Endothelial cell of umbilical vein (primary cell): ENCODE measurements at regions not wholly inside any gene's neighbourhood (a gene's known extent, or its start where the extent isn't known, plus 50 kb on each side); places are given as distances from the start of the nearest gene placed in this dataset.

Source experiments
- BruUV-seq: library from RNA; stranded (reverse); fragments of 400-500 nt; replicated peaks from 2 replicates; lab custom pipeline; 2021; lab: Mats Ljungman, UMichigan
- CTCF ChIA-PET: fragments of 300-600, 350-600 bp; sonication (Branson Sonifier 250); formaldehyde crosslinking; loops from one replicate; lab custom pipeline; 2021; ENCODE audit warnings: antibody characterized with exemption, inconsistent platforms; lab: Charles Lee
- POLR2A ChIA-PET: fragments of 300-600, 350-600 bp; sonication (Branson Sonifier 250); formaldehyde crosslinking; loops from one replicate; lab custom pipeline; 2021; ENCODE audit warnings: antibody characterized with exemption, inconsistent platforms; lab: Charles Lee
- DNase-seq: peaks from one replicate; pipeline ENCODE4 v3.0.0-alpha.2; 2011; ENCODE audit warnings: low read depth, low spot score
- FAIRE-seq: peaks from 2 replicates; lab custom pipeline; 2011; peaks lifted over from hg19 to GRCh38; lab: Jason Lieb, UNC
- H2AFZ ChIP-seq: 2 replicates; pipeline ENCODE4 v1.6.0; 2012; ENCODE audit warnings: low read depth, low read length, control low read depth, inconsistent platforms
- H3K27ac ChIP-seq: 2 replicates; pipeline ENCODE4 v1.5.1; 2011; ENCODE audit warnings: low read depth, mild to moderate bottlenecking, control low read depth, low read length, moderate library complexity; ENCODE audit not compliant: insufficient read depth
- H3K27me3 ChIP-seq, 2 experiments: 2 replicates each; pipeline versions ENCODE4 v1.6.0 to v1.6.1; 2011; ENCODE audit warnings: low read length in 2 of 2, mixed read lengths in 1 of 2; ENCODE audit not compliant: control insufficient read depth in 2 of 2, insufficient read depth in 2 of 2
- H3K36me3 ChIP-seq, 2 experiments: 2 replicates in 1 of 2; 3 replicates in 1 of 2; pipeline ENCODE4 v1.5.1; 2011; ENCODE audit warnings: low read length in 2 of 2, mild to moderate bottlenecking in 1 of 2, moderate library complexity in 1 of 2; ENCODE audit not compliant: control insufficient read depth in 2 of 2, insufficient read depth in 2 of 2; ENCODE audit errors: extremely low read depth in 1 of 2
- H3K4me1 ChIP-seq: 3 replicates; pipeline ENCODE4 v1.5.1; 2011; ENCODE audit warnings: mild to moderate bottlenecking, low read length; ENCODE audit not compliant: control insufficient read depth, insufficient read depth; ENCODE audit errors: extremely low read depth
- H3K4me2 ChIP-seq: 2 replicates; pipeline ENCODE4 v1.6.1; 2011; ENCODE audit warnings: low read length, control low read depth, mixed read lengths; ENCODE audit not compliant: insufficient read depth
- H3K4me3 ChIP-seq, 3 experiments: fragments of 200-600 bp in 1 of 3; sonication (generic), shearing (Covaris generic) in 1 of 3; replicated peaks in 1 of 3; 2 replicates each; pipeline ENCODE4 v1.5.1; 2011 to 2016; ENCODE audit warnings: control low read depth in 3 of 3, low read length in 3 of 3, mild to moderate bottlenecking in 2 of 3, inconsistent platforms in 1 of 3, low read depth in 1 of 3, moderate library complexity in 1 of 3; ENCODE audit not compliant: insufficient read depth in 1 of 3
- H3K79me2 ChIP-seq: 2 replicates; pipeline ENCODE4 v1.6.0; 2012; ENCODE audit warnings: low read length, inconsistent platforms; ENCODE audit not compliant: control insufficient read depth, insufficient read depth
- H3K9ac ChIP-seq: replicated peaks from 2 replicates; pipeline ENCODE3; 2011; ENCODE audit warnings: low read length, control low read depth; ENCODE audit not compliant: insufficient read depth; ENCODE audit errors: extremely low read depth
- H3K9me1 ChIP-seq: replicated peaks from 3 replicates; pipeline ENCODE4 v1.6.0; 2011; ENCODE audit warnings: mild to moderate bottlenecking, low read length; ENCODE audit not compliant: control insufficient read depth, insufficient read depth; ENCODE audit errors: extremely low read depth
- H3K9me3 ChIP-seq: replicated peaks from 2 replicates; pipeline ENCODE4 v1.5.1; 2012; ENCODE audit warnings: low read length, inconsistent platforms; ENCODE audit not compliant: control insufficient read depth, insufficient read depth
- H4K20me1 ChIP-seq: replicated peaks from 2 replicates; pipeline ENCODE3; 2011; ENCODE audit warnings: mild to moderate bottlenecking, low read length; ENCODE audit not compliant: control insufficient read depth, insufficient read depth; ENCODE audit errors: extremely low read depth
- EZH2 ChIP-seq: IDR thresholded peaks from 2 replicates; pipeline ENCODE4 v1.6.1; 2012; ENCODE audit warnings: borderline replicate concordance, low read depth, mild to moderate bottlenecking, moderate library complexity, low read length, inconsistent platforms; ENCODE audit not compliant: severe bottlenecking
- FOS ChIP-seq: IDR thresholded peaks from 2 replicates; pipeline ENCODE4 v1.6.1; 2011; ENCODE audit warnings: mild to moderate bottlenecking, low read length, moderate library complexity, borderline replicate concordance; ENCODE audit not compliant: insufficient read depth
- GATA2 ChIP-seq: IDR thresholded peaks from 2 replicates; pipeline ENCODE4 v1.7.0; 2011; ENCODE audit warnings: low read depth, mild to moderate bottlenecking, moderate library complexity, mixed read lengths, low read length; ENCODE audit not compliant: insufficient read length, insufficient read depth
- JUN ChIP-seq: IDR thresholded peaks from 2 replicates; pipeline ENCODE4 v1.6.1; 2011; ENCODE audit warnings: borderline replicate concordance, low read depth; ENCODE audit not compliant: insufficient read length, insufficient read depth
- MYC ChIP-seq: IDR thresholded peaks from one replicate; pipeline ENCODE4 v1.6.1; 2011; ENCODE audit warnings: mild to moderate bottlenecking, low read depth, low read length
- POLR2A ChIP-seq: IDR thresholded peaks from 2 replicates; pipeline ENCODE4 v1.6.1; 2012; ENCODE audit warnings: low read depth, mild to moderate bottlenecking, control low read depth, low read length
- POLR2AphosphoS5 ChIP-seq: IDR thresholded peaks from 2 replicates; pipeline ENCODE4 v1.6.1; 2012; ENCODE audit warnings: low read depth, mild to moderate bottlenecking, control low read depth, low read length, moderate library complexity; ENCODE audit not compliant: insufficient read depth
- dilution Hi-C: fragments of 300-500 bp; cut with MboI; formaldehyde crosslinking; loops from one replicate; pipeline ENCODE4 v1.15.0; 2019; ENCODE audit warnings: low sequenced_read_pairs; ENCODE audit not compliant: extremely low pct_ligation_motif_present
- intact Hi-C: fragments of 100-400 bp; cut with micrococcal nuclease; formaldehyde crosslinking; loops from one replicate; pipeline ENCODE4 v1.10.0; 2022
- TF ChIP-seq, protein P1 (sequence below), 2 donors: IDR thresholded peaks; 1 replicate in 1 of 2; 2 replicates in 1 of 2; pipeline ENCODE4 v1.5.1; 2011; ENCODE audit warnings: low read length in 2 of 2, mild to moderate bottlenecking in 2 of 2, moderate library complexity in 2 of 2, control low read depth in 1 of 2, inconsistent platforms in 1 of 2, low read depth in 1 of 2; ENCODE audit not compliant: insufficient read depth in 1 of 2; ENCODE audit errors: extremely low read depth in 1 of 2
- TF ChIP-seq, protein P2 (sequence below): IDR thresholded peaks from 2 replicates; pipeline ENCODE4 v1.6.1; 2011; ENCODE audit not compliant: insufficient read depth, insufficient read length

DNA sequence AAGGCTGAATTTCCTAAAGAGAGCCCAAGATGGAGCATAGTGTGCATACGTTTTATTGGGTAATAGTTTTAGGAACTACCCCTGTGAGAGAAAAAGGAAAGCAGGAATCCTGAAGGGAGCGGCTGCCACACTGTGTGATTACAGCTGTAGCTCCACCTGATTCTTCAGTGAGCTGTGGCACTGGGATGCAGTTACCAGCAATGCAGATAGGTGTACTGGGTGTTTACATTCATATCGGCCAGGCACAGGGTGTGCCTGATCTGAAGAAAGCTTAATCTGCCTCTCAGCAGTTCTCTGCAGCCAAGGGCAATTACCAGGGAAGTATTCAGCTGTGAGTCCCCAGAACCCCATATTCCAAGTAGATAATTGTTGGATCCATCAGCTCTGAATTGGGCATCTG is 1541.8 kb downstream of the EFNB2 start:
- Histone ChIP-seq H2AFZ (no peak overlapping the region), H3K9me3 (no peaks in the 10 kb centered on the region), H3K27me3 (no peaks in the 10 kb centered on the region), H4K20me1 (no peaks in the 10 kb centered on the region), H3K27ac (no peak overlapping the region), H3K4me2 (no peak overlapping the region), H3K36me3 (no peaks in the 10 kb centered on the region), H3K4me3 (no peak overlapping the region), H3K4me1 (no peaks in the 10 kb centered on the region), H3K9ac (no peak overlapping the region), H3K79me2 (no peaks in the 10 kb centered on the region), H3K9me1 (no peaks in the 10 kb centered on the region)
- TF ChIP-seq GATA2 (no peak), POLR2A (no peak), FOS (no peak), MYC (no peak), JUN (no peak), EZH2 (no peak), POLR2AphosphoS5 (no peak)
- TF ChIP-seq, protein P1, sequence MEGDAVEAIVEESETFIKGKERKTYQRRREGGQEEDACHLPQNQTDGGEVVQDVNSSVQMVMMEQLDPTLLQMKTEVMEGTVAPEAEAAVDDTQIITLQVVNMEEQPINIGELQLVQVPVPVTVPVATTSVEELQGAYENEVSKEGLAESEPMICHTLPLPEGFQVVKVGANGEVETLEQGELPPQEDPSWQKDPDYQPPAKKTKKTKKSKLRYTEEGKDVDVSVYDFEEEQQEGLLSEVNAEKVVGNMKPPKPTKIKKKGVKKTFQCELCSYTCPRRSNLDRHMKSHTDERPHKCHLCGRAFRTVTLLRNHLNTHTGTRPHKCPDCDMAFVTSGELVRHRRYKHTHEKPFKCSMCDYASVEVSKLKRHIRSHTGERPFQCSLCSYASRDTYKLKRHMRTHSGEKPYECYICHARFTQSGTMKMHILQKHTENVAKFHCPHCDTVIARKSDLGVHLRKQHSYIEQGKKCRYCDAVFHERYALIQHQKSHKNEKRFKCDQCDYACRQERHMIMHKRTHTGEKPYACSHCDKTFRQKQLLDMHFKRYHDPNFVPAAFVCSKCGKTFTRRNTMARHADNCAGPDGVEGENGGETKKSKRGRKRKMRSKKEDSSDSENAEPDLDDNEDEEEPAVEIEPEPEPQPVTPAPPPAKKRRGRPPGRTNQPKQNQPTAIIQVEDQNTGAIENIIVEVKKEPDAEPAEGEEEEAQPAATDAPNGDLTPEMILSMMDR (IDR thresholded peaks at IDR 0.05; ENCODE audit: extremely low read depth in 1 of 2, insufficient read depth in 1 of 2, low read depth in 1 of 2, low read length in 2 of 2), result no peak
- TF ChIP-seq, protein P2, sequence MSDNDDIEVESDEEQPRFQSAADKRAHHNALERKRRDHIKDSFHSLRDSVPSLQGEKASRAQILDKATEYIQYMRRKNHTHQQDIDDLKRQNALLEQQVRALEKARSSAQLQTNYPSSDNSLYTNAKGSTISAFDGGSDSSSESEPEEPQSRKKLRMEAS, result no peak
- DNase-seq (no peak), FAIRE-seq (no peak)
- CTCF ChIA-PET, result interaction anchor here (0.9 to 1.8 kb wide), 4 partner anchors 9 to 220 kb away, joined by 3 to 5 read pairs (median 4); no protein-coding TSS in a partner anchor
- no TSS peak for BruUV-seq
- intact Hi-C loops, result no loop called here
- dilution Hi-C loops, result no loop called here
- POLR2A ChIA-PET, result no interaction called here
